Uterus (tissue), 3 donors: ENCODE measurements at regions not wholly inside any gene's neighbourhood (a gene's known extent, or its start where the extent isn't known, plus 50 kb on each side); places are given as distances from the start of the nearest gene placed in this dataset.

Experiments
- DNase-seq, 2 donors: peaks; one replicate each; pipeline ENCODE4 v3.0.0-alpha.2; 2019 to 2020
- H3K27ac ChIP-seq, 2 donors: fragments of 200-600 bp; sonication (generic); 1 replicate in 1 of 2; 2 replicates in 1 of 2; pipeline ENCODE4 v1.5.1; 2016 to 2018
- H3K27me3 ChIP-seq, 2 donors: fragments of 200-600 bp; sonication (generic); one replicate each; pipeline ENCODE4 v1.5.1; 2018 to 2019; ENCODE audit warnings: control low read depth in 1 of 2
- H3K36me3 ChIP-seq, 2 donors: fragments of 200-600 bp; sonication (generic); one replicate each; pipeline ENCODE4 v1.5.1; 2019; ENCODE audit warnings: control low read depth in 1 of 2
- H3K4me1 ChIP-seq, 2 donors: fragments of 200-600 bp; sonication (generic); one replicate each; pipeline ENCODE4 v1.5.1; 2018 to 2019; ENCODE audit warnings: control low read depth in 1 of 2
- H3K4me3 ChIP-seq, 2 donors: fragments of 200-600 bp; sonication (generic); 1 replicate in 1 of 2; 2 replicates in 1 of 2; pipeline ENCODE4 v1.5.1; 2018 to 2019; ENCODE audit warnings: mild to moderate bottlenecking in 1 of 2
- H3K9me3 ChIP-seq, 2 donors: fragments of 200-600 bp; sonication (generic); one replicate each; pipeline ENCODE4 v1.5.1; 2019; ENCODE audit warnings: control low read depth in 1 of 2
- CTCF ChIP-seq, 4 experiments: fragments of 200-600 bp in 2 of 4; fragments of 450-650 bp in 2 of 4; sonication (generic) in 2 of 4; IDR thresholded peaks; one replicate each; pipeline ENCODE4 v1.5.1; 2016 to 2019; ENCODE audit warnings: antibody characterized with exemption in 4 of 4, mild to moderate bottlenecking in 2 of 4, moderate library complexity in 1 of 4
- POLR2A ChIP-seq, 2 donors: fragments of 450-650 bp; IDR thresholded peaks; one replicate each; pipeline ENCODE4 v1.6.1; 2016; ENCODE audit warnings: antibody characterized with exemption in 2 of 2, mild to moderate bottlenecking in 1 of 2, moderate library complexity in 1 of 2
- intact Hi-C: fragments of 100-400 bp; cut with DNase I; formaldehyde crosslinking; loops from one replicate; pipeline ENCODE4 v1.15.1; 2023; ENCODE audit warnings: low total_unique reads
- donor health status: DM: yes; HTN: yes; CAD: no.

GRCh38 chr14:98160901-98161300, 1111.1 kb downstream of the BCL11B start:
- intact Hi-C loops = no loop called here
- no peak overlapping the region for H3K27ac ChIP-seq
- no peaks in the 10 kb centered on the region for H3K4me1 ChIP-seq
- H3K36me3 ChIP-seq = no peaks in the 10 kb centered on the region
- DNase-seq = no peak
- no peak overlapping the region for H3K4me3 ChIP-seq
- no peaks in the 10 kb centered on the region for H3K27me3 ChIP-seq
- no peaks in the 10 kb centered on the region for H3K9me3 ChIP-seq
- TF ChIP-seq POLR2A (IDR thresholded peaks at IDR 0.05) (no peak), CTCF (IDR thresholded peaks at IDR 0.05) (no peak)

- intact Hi-C loops = no loop called here
- no peak for TF ChIP-seq POLR2A (IDR thresholded peaks at IDR 0.05)
- no peak for TF ChIP-seq CTCF (IDR thresholded peaks at IDR 0.05)
- Histone ChIP-seq H3K4me3 (no peak overlapping the region), H3K27ac (no peak overlapping the region), H3K4me1 (no peaks in the 10 kb centered on the region), H3K36me3 (no peaks in the 10 kb centered on the region), H3K9me3 (no peaks in the 10 kb centered on the region), H3K27me3 (no peaks in the 10 kb centered on the region)
- no peak for DNase-seq
These were observed 1110.6 kb downstream of the BCL11B start for GRCh38 chr14:98161356-98161755.

- no peak for DNase-seq
- no peaks in the 10 kb centered on the region for H3K4me1 ChIP-seq
- H3K4me3 ChIP-seq = no peak overlapping the region
- no peaks in the 10 kb centered on the region for H3K27me3 ChIP-seq
- TF ChIP-seq CTCF (IDR thresholded peaks at IDR 0.05) (no peak), POLR2A (IDR thresholded peaks at IDR 0.05) (no peak)
- no peak overlapping the region for H3K27ac ChIP-seq
- H3K36me3 ChIP-seq = no peaks in the 10 kb centered on the region
- intact Hi-C loops = no loop called here
- no peaks in the 10 kb centered on the region for H3K9me3 ChIP-seq
These were observed 1108.9 kb downstream of the BCL11B start for GRCh38 chr14:98162856-98163805.

GRCh38 chr14:98163873-98164272, 1108.1 kb downstream of the BCL11B start:
- DNase-seq = no peak
- H3K9me3 ChIP-seq = no peaks in the 10 kb centered on the region
- intact Hi-C loops = no loop called here
- H3K4me1 ChIP-seq = no peaks in the 10 kb centered on the region
- no peaks in the 10 kb centered on the region for H3K27me3 ChIP-seq
- no peak overlapping the region for H3K27ac ChIP-seq
- H3K4me3 ChIP-seq = no peak overlapping the region
- no peaks in the 10 kb centered on the region for H3K36me3 ChIP-seq
- TF ChIP-seq CTCF (IDR thresholded peaks at IDR 0.05) (no peak), POLR2A (IDR thresholded peaks at IDR 0.05) (no peak)

- Histone ChIP-seq H3K4me1 (no peaks in the 10 kb centered on the region), H3K4me3 (no peak overlapping the region), H3K27ac (no peak overlapping the region), H3K9me3 (no peaks in the 10 kb centered on the region), H3K36me3 (no peaks in the 10 kb centered on the region), H3K27me3 (no peaks in the 10 kb centered on the region)
- DNase-seq = no peak
- TF ChIP-seq CTCF (IDR thresholded peaks at IDR 0.05) (no peak), POLR2A (IDR thresholded peaks at IDR 0.05) (no peak)
- intact Hi-C loops = no loop called here
These were observed 1106.0 kb downstream of the BCL11B start for GRCh38 chr14:98165976-98166375.
